ENCODE measurements at regions not wholly inside any gene's neighbourhood (a gene's known extent, or its start where the extent isn't known, plus 50 kb on each side); places are given as distances from the start of the nearest gene placed in this dataset.
A peak's percentile ranks its signal among the peaks of the same experiment; 100 is the strongest.

GRCh38 chr1:106049595-106049994, 1006.9 kb upstream of the PRMT6 start:
- Mint-ChIP-seq H3K4me1 (ENCODE audit: low read depth) (no peaks in the 10 kb centered on the region), H3K27ac (no peak overlapping the region), H3K4me3 (ENCODE audit: low read depth) (no peak overlapping the region), H3K27me3 (no peaks in the 10 kb centered on the region), H3K9me3 (ENCODE audit: low read depth) (no peaks in the 10 kb centered on the region), H3K36me3 (ENCODE audit: insufficient read depth) (no peaks in the 10 kb centered on the region)
- no peak for DNase-seq (ENCODE audit: low spot score, unreplicated experiment)
- TF ChIP-seq CTCF (IDR thresholded peaks at IDR 0.05; ENCODE audit: unreplicated experiment) = no peak

- no peak overlapping the region for H3K4me3 Mint-ChIP-seq (ENCODE audit: low read depth)
- no peaks in the 10 kb centered on the region for H3K36me3 Mint-ChIP-seq (ENCODE audit: insufficient read depth)
- no peak overlapping the region for H3K27ac Mint-ChIP-seq
- DNase-seq (ENCODE audit: low spot score, unreplicated experiment) = no peak
- H3K9me3 Mint-ChIP-seq (ENCODE audit: low read depth) = no peaks in the 10 kb centered on the region
- no peaks in the 10 kb centered on the region for H3K4me1 Mint-ChIP-seq (ENCODE audit: low read depth)
- H3K27me3 Mint-ChIP-seq = no peaks in the 10 kb centered on the region
- TF ChIP-seq CTCF (IDR thresholded peaks at IDR 0.05; ENCODE audit: unreplicated experiment) = no peak
Measured at GRCh38 chr1:106055855-106056254, 1000.6 kb upstream of the PRMT6 start.

GRCh38 chr1:106061586-106062495, 994.6 kb upstream of the PRMT6 start:
- no peak for TF ChIP-seq CTCF (IDR thresholded peaks at IDR 0.05; ENCODE audit: unreplicated experiment)
- H3K27me3 Mint-ChIP-seq = no peaks in the 10 kb centered on the region
- peak overlapping the region; percentile 43 for H3K27ac Mint-ChIP-seq
- no peak for DNase-seq (ENCODE audit: low spot score, unreplicated experiment)
- peaks cover 3% of the 10 kb centered on the region for H3K9me3 Mint-ChIP-seq (ENCODE audit: low read depth)
- H3K4me3 Mint-ChIP-seq (ENCODE audit: low read depth) = no peak overlapping the region
- peaks cover 12% of the 10 kb centered on the region for H3K4me1 Mint-ChIP-seq (ENCODE audit: low read depth)
- no peaks in the 10 kb centered on the region for H3K36me3 Mint-ChIP-seq (ENCODE audit: insufficient read depth)

- Mint-ChIP-seq H3K4me1 (ENCODE audit: low read depth) (peaks cover 12% of the 10 kb centered on the region), H3K36me3 (ENCODE audit: insufficient read depth) (no peaks in the 10 kb centered on the region), H3K4me3 (ENCODE audit: low read depth) (no peak overlapping the region), H3K27ac (no peak overlapping the region), H3K27me3 (no peaks in the 10 kb centered on the region), H3K9me3 (ENCODE audit: low read depth) (peaks cover 3% of the 10 kb centered on the region)
- DNase-seq (ENCODE audit: low spot score, unreplicated experiment) = no peak
- TF ChIP-seq CTCF (IDR thresholded peaks at IDR 0.05; ENCODE audit: unreplicated experiment) = no peak
Measured at GRCh38 chr1:106063510-106063909, 993.0 kb upstream of the PRMT6 start.

GRCh38 chr1:106072909-106073600, 983.4 kb upstream of the PRMT6 start:
- Mint-ChIP-seq H3K9me3 (ENCODE audit: low read depth) (no peaks in the 10 kb centered on the region), H3K4me1 (ENCODE audit: low read depth) (peaks cover 2% of the 10 kb centered on the region), H3K27ac (no peak overlapping the region), H3K36me3 (ENCODE audit: insufficient read depth) (no peaks in the 10 kb centered on the region), H3K4me3 (ENCODE audit: low read depth) (no peak overlapping the region), H3K27me3 (no peaks in the 10 kb centered on the region)
- DNase-seq (ENCODE audit: low spot score, unreplicated experiment) = no peak
- TF ChIP-seq CTCF (IDR thresholded peaks at IDR 0.05; ENCODE audit: unreplicated experiment) = no peak

All from progenitor cell of endocrine pancreas (in vitro differentiated cells).